Hematopoietic multipotent progenitor cell treated with erythropoietin and hydrocortisone succinate and interleukin-3 and kit ligand, for 8 days (in vitro differentiated cells): ENCODE measurements at regions not wholly inside any gene's neighbourhood (a gene's known extent, or its start where the extent isn't known, plus 50 kb on each side); places are given as distances from the start of the nearest gene placed in this dataset.
A peak's percentile ranks its signal among the peaks of the same experiment; 100 is the strongest.
"Not testable (repeated sequence)": the region's sequence is repeated elsewhere in the genome, so short reads cannot be mapped to it uniquely, and the experiment has no call there.

Experiments used
- DNase-seq: peaks from one replicate; pipeline ENCODE4 v3.0.0-alpha.2; 2015

- DNase-seq, result no peak
Observed at GRCh38 chr1:60886090-60886489, 196.3 kb upstream of the NFIA start.

- DNase-seq, result peak; percentile 26
Observed at GRCh38 chr1:60880202-60880601, 202.2 kb upstream of the NFIA start.

GRCh38 chr1:60878323-60878722 lies 204.0 kb upstream of the NFIA start:
- no peak for DNase-seq

GRCh38 chr1:60877376-60877775 lies 205.0 kb upstream of the NFIA start:
- DNase-seq, result no peak

- DNase-seq, result no peak
Observed at GRCh38 chr1:60876952-60877351, 205.4 kb upstream of the NFIA start.

GRCh38 chr1:60875138-60875537 lies 207.2 kb upstream of the NFIA start:
- no peak for DNase-seq

GRCh38 chr1:60874718-60875117 lies 207.6 kb upstream of the NFIA start:
- DNase-seq, result no peak

GRCh38 chr1:60873396-60873795 lies 209.0 kb upstream of the NFIA start:
- not testable (repeated sequence) for DNase-seq

- DNase-seq, result no peak
Observed at GRCh38 chr1:60872426-60873054, 209.8 kb upstream of the NFIA start.

- DNase-seq, result no peak
Observed at GRCh38 chr1:60870269-60870865, 212.0 kb upstream of the NFIA start.

GRCh38 chr1:60868901-60869663 lies 213.3 kb upstream of the NFIA start:
- no peak for DNase-seq

GRCh38 chr1:60867782-60868181 lies 214.6 kb upstream of the NFIA start:
- DNase-seq, result no peak

GRCh38 chr1:60866917-60867531 lies 215.3 kb upstream of the NFIA start:
- DNase-seq, result no peak

- DNase-seq, result no peak
Observed at GRCh38 chr1:60866226-60866900, 216.0 kb upstream of the NFIA start.

- no peak for DNase-seq
Observed at GRCh38 chr1:60865166-60865565, 217.2 kb upstream of the NFIA start.

- no peak for DNase-seq
Observed at GRCh38 chr1:60864722-60865121, 217.6 kb upstream of the NFIA start.

GRCh38 chr1:60863131-60863530 lies 219.2 kb upstream of the NFIA start:
- no peak for DNase-seq

GRCh38 chr1:60861961-60862567 lies 220.3 kb upstream of the NFIA start:
- DNase-seq, result no peak

GRCh38 chr1:60859111-60859510 lies 223.2 kb upstream of the NFIA start:
- DNase-seq, result no peak

GRCh38 chr1:60857851-60858250 lies 224.5 kb upstream of the NFIA start:
- no peak for DNase-seq

GRCh38 chr1:60850084-60850483 lies 232.3 kb upstream of the NFIA start:
- DNase-seq, result no peak

- no peak for DNase-seq
Observed at GRCh38 chr1:60849401-60849800, 233.0 kb upstream of the NFIA start.
